ENCODE measurements at regions not wholly inside any gene's neighbourhood (a gene's known extent, or its start where the extent isn't known, plus 50 kb on each side); places are given as distances from the start of the nearest gene placed in this dataset.

- TF ChIP-seq CTCF (IDR thresholded peaks at IDR 0.05) (no peak), POLR2AphosphoS5 (IDR thresholded peaks at IDR 0.05; ENCODE audit: low read depth, low read length) (no peak), SIN3A (IDR thresholded peaks at IDR 0.05; ENCODE audit: borderline replicate concordance, insufficient read depth, low read depth, low read length) (no peak), REST (IDR thresholded peaks at IDR 0.05; ENCODE audit: insufficient read depth in 1 of 2, low read depth in 2 of 2, low read length in 1 of 2) (no peak), TCF7L2 (IDR thresholded peaks at IDR 0.05; ENCODE audit: low read depth, low read length) (no peak)
- no peak overlapping the region for H3K27ac ChIP-seq (ENCODE audit: low read length)
- CTCF ChIA-PET: no interaction called here
- BruUV-seq (replicated peaks): no TSS peak
- no peaks in the 10 kb centered on the region for H3K36me3 ChIP-seq (ENCODE audit: control insufficient read depth, insufficient read depth, low read length)
- H3K9me3 ChIP-seq (ENCODE audit: control insufficient read depth, insufficient read depth, low read depth, low read length): no peaks in the 10 kb centered on the region
- POLR2A ChIA-PET: interaction anchor here (0.6 kb wide), 1 partner anchor 111 kb away, joined by 4 read pairs; no protein-coding TSS in a partner anchor
- intact Hi-C loops (cut with micrococcal nuclease; ENCODE audit: unreplicated experiment) (no loop called here), in situ Hi-C loops (cut with HindIII; ENCODE audit: low pct_unique_long_range_greater_than_20kb, low sequenced_read_pairs) (no loop called here)
- no peaks in the 10 kb centered on the region for H3K4me1 ChIP-seq (ENCODE audit: control insufficient read depth, insufficient read depth, low read length)
- no peak for ATAC-seq
- no peak for DNase-seq (ENCODE audit: low read depth, low spot score)
- H3K4me3 ChIP-seq (ENCODE audit: low read depth in 2 of 2, low read length in 2 of 2): no peak overlapping the region
- H3K27me3 ChIP-seq (ENCODE audit: control insufficient read depth, insufficient read depth, low read length): no peaks in the 10 kb centered on the region
These were observed 84.5 kb upstream of the TMEM108 start for GRCh38 chr3:132953683-132954082.

GRCh38 chr3:132927896-132928295 is 110.3 kb upstream of the TMEM108 start:
- in situ Hi-C loops (cut with HindIII; ENCODE audit: low pct_unique_long_range_greater_than_20kb, low sequenced_read_pairs) (no loop called here), intact Hi-C loops (cut with micrococcal nuclease; ENCODE audit: unreplicated experiment) (no loop called here)
- H3K4me3 ChIP-seq (ENCODE audit: low read depth in 2 of 2, low read length in 2 of 2): no peak overlapping the region
- H3K9me3 ChIP-seq (ENCODE audit: control insufficient read depth, insufficient read depth, low read depth, low read length): no peaks in the 10 kb centered on the region
- ChIA-PET CTCF (no interaction called here), POLR2A (no interaction called here)
- no peaks in the 10 kb centered on the region for H3K36me3 ChIP-seq (ENCODE audit: control insufficient read depth, insufficient read depth, low read length)
- no peak overlapping the region for H3K27ac ChIP-seq (ENCODE audit: low read length)
- ATAC-seq: no peak
- no peaks in the 10 kb centered on the region for H3K4me1 ChIP-seq (ENCODE audit: control insufficient read depth, insufficient read depth, low read length)
- BruUV-seq (replicated peaks): no TSS peak
- peaks cover 9% of the 10 kb centered on the region for H3K27me3 ChIP-seq (ENCODE audit: control insufficient read depth, insufficient read depth, low read length)
- DNase-seq (ENCODE audit: low read depth, low spot score): no peak
- no peak for TF ChIP-seq TCF7L2 (IDR thresholded peaks at IDR 0.05; ENCODE audit: low read depth, low read length)
- no peak for TF ChIP-seq CTCF (IDR thresholded peaks at IDR 0.05)
- TF ChIP-seq POLR2AphosphoS5 (IDR thresholded peaks at IDR 0.05; ENCODE audit: low read depth, low read length): no peak
- TF ChIP-seq REST (IDR thresholded peaks at IDR 0.05; ENCODE audit: insufficient read depth in 1 of 2, low read depth in 2 of 2, low read length in 1 of 2): no peak

All from Panc1 (cell line).